Gastroesophageal sphincter (tissue), 3 donors: ENCODE measurements at regions not wholly inside any gene's neighbourhood (a gene's known extent, or its start where the extent isn't known, plus 50 kb on each side); places are given as distances from the start of the nearest gene placed in this dataset.

Experiments used
- CTCF ChIP-seq, 4 experiments: fragments of 200-600 bp in 2 of 4; fragments of 450-650 bp in 2 of 4; sonication (generic) in 1 of 4; IDR thresholded peaks; one replicate each; pipeline ENCODE4 v1.5.1; 2017 to 2019; ENCODE audit warnings: antibody characterized with exemption in 4 of 4, mild to moderate bottlenecking in 2 of 4, moderate library complexity in 2 of 4
- EP300 ChIP-seq: sonication (generic); formaldehyde crosslinking; IDR thresholded peaks from one replicate; pipeline ENCODE4 v1.6.1; 2017; ENCODE audit warnings: antibody characterized with exemption, mild to moderate bottlenecking
- POLR2A ChIP-seq, 2 donors: fragments of 450-650 bp; IDR thresholded peaks; one replicate each; pipeline ENCODE4 v1.6.1; 2017; ENCODE audit warnings: antibody characterized with exemption in 2 of 2, mild to moderate bottlenecking in 2 of 2, moderate library complexity in 1 of 2
- POLR2AphosphoS5 ChIP-seq: sonication (generic); formaldehyde crosslinking; IDR thresholded peaks from one replicate; pipeline ENCODE4 v1.6.1; 2017; ENCODE audit warnings: antibody characterized with exemption

GRCh38 chr11:106568632-106569031 lies 449.6 kb downstream of the GUCY1A2 start:
- TF ChIP-seq CTCF (IDR thresholded peaks at IDR 0.05) (no peak), POLR2A (IDR thresholded peaks at IDR 0.05) (no peak), POLR2AphosphoS5 (no peak), EP300 (no peak)
